IMR-90 (cell line): ENCODE measurements at regions not wholly inside any gene's neighbourhood (a gene's known extent, or its start where the extent isn't known, plus 50 kb on each side); places are given as distances from the start of the nearest gene placed in this dataset.

ENCODE experiments used
- ATAC-seq: fragments of 200-7000 bp; cut with Tn5 transposase; 2 replicates; pipeline ENCODE4 v1.9.1; 2020; ENCODE audit warnings: low read depth, mild to moderate bottlenecking, moderate library complexity
- BruUV-seq: library from RNA; stranded (reverse); fragments of 400-500 nt; replicated peaks from 2 replicates; lab custom pipeline; 2021; lab: Mats Ljungman, UMichigan
- CTCF ChIA-PET: fragments of 300-600 bp; formaldehyde crosslinking; extraction: SDS; loops from one replicate; lab custom pipeline; 2021; ENCODE audit warnings: antibody characterized with exemption; lab: Yijun Ruan, JAX
- POLR2A ChIA-PET: fragments of 300-600 bp; sonication (Branson Sonifier 250); formaldehyde crosslinking; loops from one replicate; lab custom pipeline; 2022; ENCODE audit warnings: antibody characterized with exemption; ENCODE audit not compliant: unreplicated experiment; lab: Charles Lee
- DNase-seq: peaks from one replicate; pipeline ENCODE4 v3.0.0; 2013
- H2AFZ ChIP-seq: replicated peaks from 2 replicates; pipeline ENCODE3; 2013; ENCODE audit warnings: low read length, mild to moderate bottlenecking; ENCODE audit not compliant: poor library complexity
- H2AK5ac ChIP-seq: 2 replicates; pipeline ENCODE4 v1.6.1; 2013; ENCODE audit warnings: low read depth, low read length, inconsistent platforms
- H2AK9ac ChIP-seq: replicated peaks from 2 replicates; pipeline ENCODE3; 2013; ENCODE audit warnings: mild to moderate bottlenecking, low read depth, low read length, moderate library complexity; ENCODE audit not compliant: poor library complexity
- H2BK120ac ChIP-seq: 2 replicates; pipeline ENCODE4 v1.6.1; 2013; ENCODE audit warnings: low read depth, low read length, inconsistent platforms
- H2BK15ac ChIP-seq: 3 replicates; pipeline ENCODE4 v1.6.1; 2013; ENCODE audit warnings: low read depth, low read length, inconsistent platforms
- H2BK20ac ChIP-seq: 2 replicates; pipeline ENCODE4 v1.6.1; 2013; ENCODE audit warnings: low read depth, mild to moderate bottlenecking, inconsistent platforms, low read length, moderate library complexity
- H2BK5ac ChIP-seq: 2 replicates; pipeline ENCODE4 v1.6.1; 2013; ENCODE audit warnings: mild to moderate bottlenecking, low read depth, low read length, inconsistent platforms; ENCODE audit not compliant: poor library complexity, severe bottlenecking
- H3K14ac ChIP-seq: replicated peaks from 2 replicates; pipeline ENCODE4 v1.6.1; 2013; ENCODE audit warnings: low read depth, low read length, inconsistent platforms
- H3K18ac ChIP-seq: 2 replicates; pipeline ENCODE4 v1.6.1; 2013; ENCODE audit warnings: low read depth, low read length, control low read depth
- H3K23ac ChIP-seq: 2 replicates; pipeline ENCODE4 v1.6.1; 2013; ENCODE audit warnings: low read depth, low read length, inconsistent platforms
- H3K27ac ChIP-seq: 2 replicates; pipeline ENCODE4 v1.5.1; 2013; ENCODE audit warnings: mild to moderate bottlenecking, control low read depth, low read length; ENCODE audit not compliant: insufficient read depth
- H3K27me3 ChIP-seq: 2 replicates; pipeline ENCODE4 v1.6.1; 2013; ENCODE audit warnings: low read length; ENCODE audit not compliant: control insufficient read depth, insufficient read depth
- H3K36me3 ChIP-seq: 2 replicates; pipeline ENCODE4 v1.6.1; 2013; ENCODE audit warnings: low read length, mixed read lengths; ENCODE audit not compliant: control insufficient read depth, insufficient read depth
- H3K4ac ChIP-seq: 2 replicates; pipeline ENCODE4 v1.6.1; 2013; ENCODE audit warnings: low read depth, low read length, inconsistent platforms
- H3K4me1 ChIP-seq: 2 replicates; pipeline ENCODE4 v1.6.1; 2013; ENCODE audit warnings: low read length, mixed read lengths; ENCODE audit not compliant: control insufficient read depth, insufficient read depth
- H3K4me2 ChIP-seq: 2 replicates; pipeline ENCODE4 v1.6.1; 2013; ENCODE audit warnings: low read depth, mild to moderate bottlenecking, control low read depth, low read length, moderate library complexity
- H3K4me3 ChIP-seq: 2 replicates; pipeline ENCODE4 v1.5.1; 2013; ENCODE audit warnings: low read depth, mild to moderate bottlenecking, control low read depth, low read length, moderate library complexity; ENCODE audit not compliant: insufficient read depth
- H3K56ac ChIP-seq: 2 replicates; pipeline ENCODE4 v1.6.1; 2013; ENCODE audit warnings: low read length, inconsistent platforms; ENCODE audit not compliant: insufficient read depth; ENCODE audit errors: extremely low read depth
- H3K79me1 ChIP-seq, 2 experiments: 2 replicates each; pipeline ENCODE4 v1.6.1; 2013; ENCODE audit warnings: low read length in 2 of 2, inconsistent platforms in 1 of 2, low read depth in 1 of 2
- H3K9ac ChIP-seq: 2 replicates; pipeline ENCODE4 v1.6.1; 2013; ENCODE audit warnings: low read depth, low read length, control low read depth
- H3K9me1 ChIP-seq: 2 replicates; pipeline ENCODE4 v1.6.1; 2013; ENCODE audit warnings: low read length, inconsistent platforms; ENCODE audit not compliant: insufficient read depth
- H3K9me3 ChIP-seq: 2 replicates; pipeline ENCODE4 v1.6.1; 2013; ENCODE audit warnings: low read length; ENCODE audit not compliant: control insufficient read depth, insufficient read depth
- H4K20me1 ChIP-seq: 2 replicates; pipeline ENCODE4 v1.6.1; 2013; ENCODE audit warnings: low read length, inconsistent platforms; ENCODE audit not compliant: insufficient read depth
- H4K5ac ChIP-seq: 2 replicates; pipeline ENCODE4 v1.6.1; 2013; ENCODE audit warnings: mild to moderate bottlenecking, low read depth, low read length, control low read depth
- H4K8ac ChIP-seq, 2 experiments: 2 replicates each; pipeline ENCODE4 v1.6.1; 2013; ENCODE audit warnings: low read depth in 2 of 2, low read length in 2 of 2, control low read depth in 1 of 2, inconsistent platforms in 1 of 2
- H4K91ac ChIP-seq: 2 replicates; pipeline ENCODE4 v1.6.1; 2013; ENCODE audit warnings: low read depth, low read length, inconsistent platforms; ENCODE audit not compliant: insufficient read depth
- BHLHE40 ChIP-seq: fragments of 150-350 bp; IDR thresholded peaks from 2 replicates; pipeline ENCODE4 v1.6.1; 2016; ENCODE audit warnings: mild to moderate bottlenecking, low read depth, low read length
- CEBPB ChIP-seq: IDR thresholded peaks from 2 replicates; pipeline ENCODE4 v1.6.1; 2012; ENCODE audit warnings: low read depth, low read length, improper control_type of control experiment
- CHD1 ChIP-seq: IDR thresholded peaks from 2 replicates; pipeline ENCODE4 v1.6.1; 2012; ENCODE audit warnings: low read depth, low read length, improper control_type of control experiment
- CTCF ChIP-seq: conservative IDR thresholded peaks from 2 replicates; pipeline ENCODE4 v1.5.1; 2012; ENCODE audit warnings: mild to moderate bottlenecking, low read depth, low read length, improper control_type of control experiment
- ELK1 ChIP-seq: fragments of 150-350 bp; IDR thresholded peaks from 2 replicates; pipeline ENCODE4 v1.6.1; 2016; ENCODE audit warnings: low read depth, mild to moderate bottlenecking, low read length, moderate library complexity, borderline replicate concordance
- FOS ChIP-seq: fragments of 150-350 bp; IDR thresholded peaks from 2 replicates; pipeline ENCODE4 v1.6.1; 2016; ENCODE audit warnings: low read depth, low read length
- MAFK ChIP-seq: IDR thresholded peaks from 2 replicates; pipeline ENCODE4 v1.6.1; 2012; ENCODE audit warnings: low read depth, low read length, improper control_type of control experiment
- MAZ ChIP-seq: IDR thresholded peaks from 2 replicates; pipeline ENCODE4 v1.6.1; 2012; ENCODE audit warnings: low read depth, mild to moderate bottlenecking, low read length, improper control_type of control experiment, moderate library complexity, borderline replicate concordance
- MXI1 ChIP-seq: IDR thresholded peaks from 2 replicates; pipeline ENCODE4 v1.6.1; 2012; ENCODE audit warnings: low read depth, mild to moderate bottlenecking, low read length, moderate library complexity, borderline replicate concordance
- NFE2L2 ChIP-seq: fragments of 150-350 bp; IDR thresholded peaks from 2 replicates; pipeline ENCODE4 v1.6.1; 2016; ENCODE audit warnings: low read depth, mild to moderate bottlenecking, low read length
- POLR2A ChIP-seq: IDR thresholded peaks from 2 replicates; pipeline ENCODE4 v1.6.1; 2012; ENCODE audit warnings: mild to moderate bottlenecking, low read depth, low read length
- RAD21 ChIP-seq: IDR thresholded peaks from 2 replicates; pipeline ENCODE4 v1.6.1; 2012; ENCODE audit warnings: low read length, improper control_type of control experiment
- RCOR1 ChIP-seq: IDR thresholded peaks from 2 replicates; pipeline ENCODE4 v1.6.1; 2012; ENCODE audit warnings: mild to moderate bottlenecking, low read length, improper control_type of control experiment; ENCODE audit not compliant: insufficient replicate concordance
- RFX5 ChIP-seq: IDR thresholded peaks from 2 replicates; pipeline ENCODE4 v1.8.0; 2012; ENCODE audit warnings: low read depth, mild to moderate bottlenecking, low read length, moderate library complexity
- SMC3 ChIP-seq: fragments of 150-350 bp; IDR thresholded peaks from 2 replicates; pipeline ENCODE4 v1.6.1; 2016; ENCODE audit warnings: low read depth, mild to moderate bottlenecking, antibody characterized with exemption, low read length, moderate library complexity
- USF2 ChIP-seq: fragments of 150-350 bp; IDR thresholded peaks from 2 replicates; pipeline ENCODE4 v1.6.1; 2017; ENCODE audit warnings: mild to moderate bottlenecking, antibody characterized with exemption, low read length, low read depth
- WGBS, 2 experiments: methylation state at CpG; one replicate each; pipeline versions ENCODE4 v1.1.5 to v1.1.7; 2013; ENCODE audit warnings: missing lambda C conversion rate in 2 of 2; ENCODE audit not compliant: insufficient read length in 1 of 2; ENCODE audit errors: extremely low coverage in 2 of 2; 5-methylcytosine and 5-hydroxymethylcytosine counted together
- dilution Hi-C: fragments of 300-500 bp; cut with HindIII; formaldehyde crosslinking; loops from one replicate; pipeline ENCODE4 v1.14.3; 2018; ENCODE audit warnings: low sequenced_read_pairs; ENCODE audit not compliant: unreplicated experiment
- in situ Hi-C: fragments of 300-500 bp; cut with MboI; formaldehyde crosslinking; loops from 3 replicates; pipeline ENCODE4 v1.14.3; 2019; ENCODE audit warnings: low sequenced_read_pairs, inconsistent platforms, mixed read lengths
- intact Hi-C: fragments of 100-400 bp; cut with micrococcal nuclease; formaldehyde crosslinking; loops from 2 replicates; pipeline ENCODE4 v1.10.0; 2022

GRCh38 chr5:33205079-33205478 is 235.7 kb upstream of the TARS1 start:
- Histone ChIP-seq H3K4ac (no peak overlapping the region), H4K91ac (no peak overlapping the region), H3K14ac (no peak overlapping the region), H4K20me1 (no peaks in the 10 kb centered on the region), H3K18ac (no peak overlapping the region), H3K23ac (no peak overlapping the region), H2BK15ac (no peak overlapping the region), H4K8ac (no peak overlapping the region), H3K9me1 (no peaks in the 10 kb centered on the region), H2BK120ac (no peak overlapping the region), H3K36me3 (no peaks in the 10 kb centered on the region), H3K27ac (no peak overlapping the region), H3K9me3 (no peaks in the 10 kb centered on the region), H3K4me2 (no peak overlapping the region), H2AFZ (no peak overlapping the region), H3K27me3 (no peaks in the 10 kb centered on the region), H2AK5ac (no peak overlapping the region), H3K79me1 (no peaks in the 10 kb centered on the region), H2BK20ac (no peak overlapping the region), H3K4me1 (0 out of 2 replicates have a peak, but pooled peaks cover 2% of the 10 kb centered on the region), H2BK5ac (no peak overlapping the region), H3K9ac (no peak overlapping the region), H2AK9ac (no peak overlapping the region), H3K56ac (no peak overlapping the region), H3K4me3 (no peak overlapping the region), H4K5ac (no peak overlapping the region)
- intact Hi-C loops (no loop called here), dilution Hi-C loops (no loop called here), in situ Hi-C loops (no loop called here)
- CTCF ChIA-PET, result no interaction called here
- no peak for ATAC-seq
- no CpG with 5 or more reads among the region's 3 CpGs for WGBS, 2 experiments
- no peak for DNase-seq
- POLR2A ChIA-PET, result no interaction called here
- no peak for TF ChIP-seq USF2
- TF ChIP-seq MXI1, result no peak
- TF ChIP-seq CTCF, result no peak
- no peak for TF ChIP-seq SMC3
- no peak for TF ChIP-seq BHLHE40
- TF ChIP-seq RAD21, result no peak
- TF ChIP-seq ELK1, result no peak
- no peak for TF ChIP-seq POLR2A
- no peak for TF ChIP-seq CEBPB
- TF ChIP-seq RCOR1, result no peak
- no peak for TF ChIP-seq RFX5
- TF ChIP-seq MAFK, result no peak
- TF ChIP-seq MAZ, result no peak
- TF ChIP-seq FOS, result no peak
- no peak for TF ChIP-seq CHD1
- TF ChIP-seq NFE2L2, result no peak
- BruUV-seq, result no TSS peak
